Nephron progenitor cell (in vitro differentiated cells): ENCODE measurements at regions not wholly inside any gene's neighbourhood (a gene's known extent, or its start where the extent isn't known, plus 50 kb on each side); places are given as distances from the start of the nearest gene placed in this dataset.

Experiments used
- DNase-seq: peaks from one replicate; pipeline ENCODE4 v3.0.0; 2021
- H3K27ac Mint-ChIP-seq: 2 replicates; pipeline ENCODE4 v1.8.0; 2021; ENCODE audit warnings: mild to moderate bottlenecking, moderate library complexity, mixed read lengths
- H3K27me3 Mint-ChIP-seq: 2 replicates; pipeline ENCODE4 v1.8.0; 2021; ENCODE audit warnings: mild to moderate bottlenecking, low read depth, mixed read lengths; ENCODE audit not compliant: poor library complexity
- H3K36me3 Mint-ChIP-seq: 2 replicates; pipeline ENCODE4 v1.8.0; 2021; ENCODE audit warnings: low read depth, mixed read lengths
- H3K4me1 Mint-ChIP-seq: 2 replicates; pipeline ENCODE4 v1.8.0; 2021; ENCODE audit warnings: mixed read lengths
- H3K4me3 Mint-ChIP-seq: 2 replicates; pipeline ENCODE4 v1.8.0; 2021; ENCODE audit warnings: mild to moderate bottlenecking, moderate library complexity, mixed read lengths
- H3K9me3 Mint-ChIP-seq: 2 replicates; pipeline ENCODE4 v1.8.0; 2021; ENCODE audit warnings: mild to moderate bottlenecking, moderate library complexity, mixed read lengths
- TF ChIP-seq, protein P1 (sequence below): fragments of 200-600 bp; sonication (generic); IDR thresholded peaks from 2 replicates; pipeline ENCODE4 v1.5.0; 2021; ENCODE audit warnings: antibody characterized with exemption

DNA sequence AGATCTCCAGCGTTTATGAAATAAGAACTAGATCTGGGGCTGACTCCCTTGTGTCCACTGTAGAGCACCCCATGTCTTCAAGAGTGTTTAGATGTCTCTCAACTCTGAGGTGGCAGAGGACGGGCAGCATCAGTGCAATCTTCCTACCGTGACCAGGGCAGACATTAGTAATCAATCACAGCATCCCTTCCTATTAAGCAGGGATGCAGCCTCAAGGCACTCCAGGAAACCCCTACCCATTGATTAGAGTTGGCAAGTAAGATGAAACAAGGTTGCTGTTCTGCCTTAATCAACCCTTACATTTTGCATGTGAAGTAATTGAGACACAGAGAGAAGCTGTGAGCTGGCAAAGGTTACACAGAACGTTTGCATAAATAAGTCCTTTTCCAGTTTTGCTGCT is 283.7 kb upstream of the ZMIZ1 start:
- peaks cover 9% of the 10 kb centered on the region for H3K27me3 Mint-ChIP-seq
- H3K4me3 Mint-ChIP-seq, result no peak overlapping the region
- TF ChIP-seq, protein P1, sequence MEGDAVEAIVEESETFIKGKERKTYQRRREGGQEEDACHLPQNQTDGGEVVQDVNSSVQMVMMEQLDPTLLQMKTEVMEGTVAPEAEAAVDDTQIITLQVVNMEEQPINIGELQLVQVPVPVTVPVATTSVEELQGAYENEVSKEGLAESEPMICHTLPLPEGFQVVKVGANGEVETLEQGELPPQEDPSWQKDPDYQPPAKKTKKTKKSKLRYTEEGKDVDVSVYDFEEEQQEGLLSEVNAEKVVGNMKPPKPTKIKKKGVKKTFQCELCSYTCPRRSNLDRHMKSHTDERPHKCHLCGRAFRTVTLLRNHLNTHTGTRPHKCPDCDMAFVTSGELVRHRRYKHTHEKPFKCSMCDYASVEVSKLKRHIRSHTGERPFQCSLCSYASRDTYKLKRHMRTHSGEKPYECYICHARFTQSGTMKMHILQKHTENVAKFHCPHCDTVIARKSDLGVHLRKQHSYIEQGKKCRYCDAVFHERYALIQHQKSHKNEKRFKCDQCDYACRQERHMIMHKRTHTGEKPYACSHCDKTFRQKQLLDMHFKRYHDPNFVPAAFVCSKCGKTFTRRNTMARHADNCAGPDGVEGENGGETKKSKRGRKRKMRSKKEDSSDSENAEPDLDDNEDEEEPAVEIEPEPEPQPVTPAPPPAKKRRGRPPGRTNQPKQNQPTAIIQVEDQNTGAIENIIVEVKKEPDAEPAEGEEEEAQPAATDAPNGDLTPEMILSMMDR, result no peak
- DNase-seq, result no peak
- peaks cover 7% of the 10 kb centered on the region for H3K36me3 Mint-ChIP-seq
- H3K27ac Mint-ChIP-seq, result no peak overlapping the region
- peaks cover 10% of the 10 kb centered on the region for H3K9me3 Mint-ChIP-seq
- peaks cover 14% of the 10 kb centered on the region for H3K4me1 Mint-ChIP-seq

DNA sequence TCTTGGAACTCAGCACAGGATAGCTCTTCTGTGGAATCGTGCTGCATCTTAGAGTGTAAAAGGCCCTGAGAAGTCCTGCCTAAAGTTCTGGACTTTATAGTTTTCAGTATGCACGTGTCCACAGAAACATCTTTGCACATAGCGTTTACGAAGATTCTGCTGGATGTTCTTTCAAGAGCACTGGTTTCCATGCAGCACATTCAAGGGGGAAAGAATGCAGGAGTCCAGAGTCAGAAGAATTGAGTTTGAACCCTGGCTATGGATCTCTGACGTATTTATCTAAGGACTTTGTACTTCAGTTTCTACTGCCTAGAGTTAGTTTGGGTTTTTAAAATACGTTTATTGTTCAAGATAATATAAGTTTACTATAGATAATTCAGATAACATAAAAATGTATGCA is 282.8 kb upstream of the ZMIZ1 start:
- peaks cover 7% of the 10 kb centered on the region for H3K36me3 Mint-ChIP-seq
- H3K4me3 Mint-ChIP-seq, result no peak overlapping the region
- peaks cover 13% of the 10 kb centered on the region for H3K4me1 Mint-ChIP-seq
- DNase-seq, result no peak
- H3K27me3 Mint-ChIP-seq, result peaks cover 9% of the 10 kb centered on the region
- TF ChIP-seq, protein P1, result no peak
- H3K27ac Mint-ChIP-seq, result no peak overlapping the region
- H3K9me3 Mint-ChIP-seq, result peaks cover 10% of the 10 kb centered on the region

DNA sequence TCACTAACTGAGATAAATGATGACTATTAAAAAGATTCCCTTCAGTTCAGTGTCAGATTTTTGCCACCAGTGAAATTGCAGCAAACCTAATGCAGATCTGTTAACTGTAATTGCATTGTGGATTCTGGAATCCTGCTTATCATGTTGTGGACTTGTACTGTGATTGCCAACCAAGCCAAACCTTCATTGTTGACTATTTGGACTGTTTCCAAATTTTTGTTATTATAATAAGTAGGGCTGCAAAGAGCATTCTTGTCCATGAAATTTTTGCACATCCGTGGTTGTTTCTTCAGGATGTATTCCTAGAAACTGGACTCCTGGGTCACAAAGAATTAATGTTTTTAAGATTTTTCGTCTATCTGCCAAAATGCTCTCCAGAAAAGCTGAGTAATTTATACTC is 281.6 kb upstream of the ZMIZ1 start:
- DNase-seq, result no peak

DNA sequence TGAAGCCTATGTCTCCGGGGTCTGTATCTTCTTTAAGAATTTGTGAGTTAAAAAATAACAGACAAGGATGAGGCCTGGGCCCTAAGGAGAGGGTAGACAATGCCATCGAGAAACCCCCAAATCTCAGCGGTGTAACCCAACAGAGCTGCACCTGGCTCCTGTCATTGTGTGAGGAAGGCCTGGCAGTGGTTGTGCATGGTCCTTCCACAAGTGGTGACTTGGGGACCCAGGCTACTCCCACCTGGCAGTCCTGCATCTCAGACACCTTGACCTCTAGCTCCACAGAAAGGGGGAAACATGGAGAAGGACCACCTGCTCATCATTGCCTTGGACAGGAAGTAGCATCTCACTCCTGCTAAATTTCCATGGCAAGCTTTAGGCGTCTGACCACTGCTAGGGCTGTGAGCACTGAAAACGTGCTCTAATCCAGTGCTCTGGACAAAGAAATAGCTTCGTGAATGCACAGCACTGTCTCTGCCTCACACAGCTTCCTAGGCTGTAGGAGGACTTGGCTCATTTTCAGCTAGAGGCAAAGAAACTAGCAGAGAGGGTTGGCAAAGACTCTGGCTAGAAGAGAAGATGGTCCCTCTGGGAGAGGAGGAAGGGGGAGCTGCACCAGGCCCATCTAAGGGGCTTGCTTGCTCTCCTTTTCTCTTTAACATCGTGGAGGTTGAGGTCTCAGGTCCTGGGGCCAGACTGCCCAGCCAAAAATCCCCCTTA is 273.9 kb upstream of the ZMIZ1 start:
- Mint-ChIP-seq H3K27ac (no peak overlapping the region), H3K27me3 (peaks cover 15% of the 10 kb centered on the region), H3K4me1 (peaks cover 4% of the 10 kb centered on the region), H3K9me3 (peaks cover 12% of the 10 kb centered on the region), H3K36me3 (no peaks in the 10 kb centered on the region), H3K4me3 (no peak overlapping the region)
- no peak for DNase-seq
- TF ChIP-seq, protein P1, result no peak

More for the DNA sequence above, 281.6 kb upstream of the ZMIZ1 start:
- no peak overlapping the region for H3K27ac Mint-ChIP-seq
- TF ChIP-seq, protein P1, result no peak
- H3K36me3 Mint-ChIP-seq, result peaks cover 7% of the 10 kb centered on the region
- H3K9me3 Mint-ChIP-seq, result peaks cover 10% of the 10 kb centered on the region
- peaks cover 10% of the 10 kb centered on the region for H3K4me1 Mint-ChIP-seq
- H3K4me3 Mint-ChIP-seq, result no peak overlapping the region
- H3K27me3 Mint-ChIP-seq, result peaks cover 9% of the 10 kb centered on the region

DNA sequence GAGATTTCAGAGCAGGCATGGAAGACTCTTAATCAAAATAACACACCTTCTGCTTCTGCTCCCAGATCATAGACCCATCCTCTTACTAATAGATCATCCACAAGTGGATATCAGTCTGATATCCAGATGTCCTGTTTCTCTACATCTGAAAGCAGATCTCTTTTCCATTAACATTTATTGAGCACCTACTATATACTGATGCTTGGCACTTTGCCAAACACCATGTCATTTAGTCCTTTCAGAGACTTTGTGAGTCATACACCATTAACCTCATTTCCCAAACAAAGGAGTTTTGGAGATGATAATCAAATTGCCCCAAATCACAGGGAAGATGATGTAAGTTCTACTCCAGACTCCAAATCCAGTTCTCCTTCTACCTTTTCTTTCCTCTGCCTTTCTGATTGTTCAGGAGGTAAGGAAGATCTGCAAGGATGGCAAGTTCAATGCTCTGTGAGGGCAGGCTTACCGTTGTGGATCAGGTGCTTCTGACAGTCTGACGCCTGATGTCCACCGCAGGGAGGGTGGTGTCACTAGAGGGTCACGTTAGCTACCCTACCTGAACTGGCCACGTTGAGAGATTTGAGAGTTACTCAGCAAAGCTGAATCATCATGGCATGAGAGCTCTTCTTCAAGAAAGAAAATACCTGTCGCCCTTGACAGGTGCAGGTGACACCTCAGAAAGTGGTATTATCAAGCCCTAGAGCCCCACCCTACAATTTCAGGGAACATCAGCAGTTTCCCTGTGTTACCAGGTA is 269.6 kb upstream of the ZMIZ1 start:
- TF ChIP-seq, protein P1, result no peak
- Mint-ChIP-seq H3K27ac (no peak overlapping the region), H3K36me3 (no peaks in the 10 kb centered on the region), H3K4me3 (no peak overlapping the region), H3K27me3 (peaks cover 14% of the 10 kb centered on the region), H3K9me3 (no peaks in the 10 kb centered on the region), H3K4me1 (peaks cover 30% of the 10 kb centered on the region)
- DNase-seq, result no peak
